Skeletal muscle satellite cell (primary cell): ENCODE measurements at regions not wholly inside any gene's neighbourhood (a gene's known extent, or its start where the extent isn't known, plus 50 kb on each side); places are given as distances from the start of the nearest gene placed in this dataset.

Experiments
- H3K27me3 ChIP-seq: 2 replicates; pipeline ENCODE4 v1.7.0; 2013; ENCODE audit warnings: low read length; ENCODE audit not compliant: control insufficient read depth, insufficient read depth
- H3K36me3 ChIP-seq: 2 replicates; pipeline ENCODE4 v1.7.0; 2013; ENCODE audit warnings: mild to moderate bottlenecking, control low read depth, low read length; ENCODE audit not compliant: insufficient read depth
- H3K4me1 ChIP-seq: 2 replicates; pipeline ENCODE4 v1.7.0; 2013; ENCODE audit warnings: low read length; ENCODE audit not compliant: control insufficient read depth, insufficient read depth
- H3K4me2 ChIP-seq: 2 replicates; pipeline ENCODE4 v1.7.0; 2013; ENCODE audit warnings: mild to moderate bottlenecking, low read length
- H3K4me3 ChIP-seq: 2 replicates; pipeline ENCODE4 v1.7.0; 2013; ENCODE audit warnings: low read length
- H3K9ac ChIP-seq: 2 replicates; pipeline ENCODE4 v1.7.0; 2013; ENCODE audit warnings: mild to moderate bottlenecking, low read depth, low read length, moderate library complexity
- H3K9me3 ChIP-seq: replicated peaks from 2 replicates; pipeline ENCODE4 v1.7.0; 2013; ENCODE audit warnings: mild to moderate bottlenecking, control low read depth, low read length

- Histone ChIP-seq H3K27me3 (no peaks in the 10 kb centered on the region), H3K9ac (no peak overlapping the region)
Measured at GRCh38 chr13:107332188-107332587, 764.3 kb upstream of the ARGLU1 start.

DNA sequence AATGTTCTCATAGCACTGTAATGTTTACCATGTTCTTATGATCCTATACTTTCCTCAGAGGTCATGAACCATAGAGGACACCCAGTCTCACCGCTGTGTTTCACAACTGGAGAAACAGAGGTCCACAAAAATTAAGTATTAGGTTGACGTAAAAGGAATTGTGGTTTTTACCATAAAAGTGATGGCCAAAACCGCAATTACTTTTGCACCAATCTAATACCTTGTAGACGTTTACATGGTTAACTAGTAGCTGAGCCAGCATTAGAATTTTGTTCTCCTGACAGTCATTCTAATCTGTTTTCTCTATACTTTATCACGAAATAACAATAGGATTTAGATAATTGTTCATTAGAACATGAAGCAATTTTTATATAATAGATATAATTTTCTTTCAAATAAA is 763.4 kb upstream of the ARGLU1 start:
- H3K9me3 ChIP-seq: peaks cover 4% of the 10 kb centered on the region
- H3K9ac ChIP-seq: no peak overlapping the region
- no peak overlapping the region for H3K4me3 ChIP-seq
- H3K27me3 ChIP-seq: no peaks in the 10 kb centered on the region
- no peaks in the 10 kb centered on the region for H3K36me3 ChIP-seq
- no peak overlapping the region for H3K4me2 ChIP-seq
- no peaks in the 10 kb centered on the region for H3K4me1 ChIP-seq

More at GRCh38 chr13:107332188-107332587, 764.3 kb upstream of the ARGLU1 start:
- Histone ChIP-seq H3K36me3 (no peaks in the 10 kb centered on the region), H3K4me2 (no peak overlapping the region), H3K4me1 (no peaks in the 10 kb centered on the region), H3K4me3 (no peak overlapping the region), H3K9me3 (peaks cover 4% of the 10 kb centered on the region)

- peaks cover 4% of the 10 kb centered on the region for H3K9me3 ChIP-seq
- H3K4me2 ChIP-seq: no peak overlapping the region
- no peak overlapping the region for H3K4me3 ChIP-seq
- no peaks in the 10 kb centered on the region for H3K27me3 ChIP-seq
- no peaks in the 10 kb centered on the region for H3K36me3 ChIP-seq
- no peak overlapping the region for H3K9ac ChIP-seq
- no peaks in the 10 kb centered on the region for H3K4me1 ChIP-seq
Measured at GRCh38 chr13:107330484-107330883, 762.5 kb upstream of the ARGLU1 start.

DNA sequence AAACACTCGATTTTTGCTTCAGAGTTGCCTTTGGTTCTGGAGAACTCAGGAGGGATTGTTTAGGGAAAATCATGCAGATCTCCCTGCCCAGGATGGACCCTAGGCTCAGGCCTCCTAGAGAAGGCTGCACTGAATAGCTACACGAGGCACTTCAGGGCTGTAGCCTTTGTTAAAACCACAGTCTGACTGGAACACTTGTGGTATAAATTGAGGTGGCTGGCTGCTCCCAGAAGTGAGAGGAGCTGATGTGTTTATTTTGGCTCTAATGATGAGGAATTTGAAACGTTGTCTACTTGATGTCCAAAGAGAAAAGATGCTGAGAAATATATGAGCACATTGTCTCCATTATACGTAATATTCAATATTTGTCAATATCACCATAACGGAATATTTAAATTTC is 762.1 kb upstream of the ARGLU1 start:
- no peak overlapping the region for H3K4me3 ChIP-seq
- no peaks in the 10 kb centered on the region for H3K36me3 ChIP-seq
- H3K27me3 ChIP-seq: no peaks in the 10 kb centered on the region
- H3K4me2 ChIP-seq: no peak overlapping the region
- H3K9me3 ChIP-seq: peaks cover 4% of the 10 kb centered on the region
- no peaks in the 10 kb centered on the region for H3K4me1 ChIP-seq
- no peak overlapping the region for H3K9ac ChIP-seq

DNA sequence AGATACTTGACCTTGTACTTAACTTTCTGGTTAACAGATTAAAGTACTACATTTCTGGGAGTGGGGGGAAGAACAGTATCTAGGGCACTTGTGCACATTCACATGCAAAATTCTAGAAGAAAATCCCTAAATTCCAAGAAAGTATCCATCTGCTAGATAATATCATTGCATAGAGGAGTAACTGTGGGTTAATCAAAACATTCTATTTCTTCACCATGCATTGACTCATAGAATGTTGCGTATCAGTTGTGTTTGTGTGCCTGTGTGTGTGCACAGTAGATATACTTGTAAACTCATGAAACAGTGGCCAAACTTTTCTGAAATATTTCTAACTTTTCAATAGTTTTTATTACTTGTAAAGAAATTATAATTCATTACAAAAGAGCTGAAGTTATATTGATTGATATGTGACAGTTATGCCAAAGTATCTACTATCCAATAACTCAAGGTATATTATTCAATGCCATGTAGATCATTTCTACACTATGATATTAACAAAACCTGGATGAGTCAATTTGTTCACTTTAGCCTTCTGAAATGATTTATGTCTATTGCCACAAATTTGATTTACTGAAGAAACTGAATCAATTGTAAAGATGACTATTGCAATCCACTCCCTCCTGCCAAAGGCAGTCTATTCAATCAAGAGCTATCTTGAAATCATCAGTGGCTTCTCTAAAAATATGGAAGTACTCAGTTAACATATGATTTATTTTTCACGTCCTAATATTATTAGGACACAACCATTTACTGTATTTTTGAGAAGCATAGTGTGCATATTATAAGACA is 756.7 kb upstream of the ARGLU1 start:
- Histone ChIP-seq H3K4me1 (no peaks in the 10 kb centered on the region), H3K9me3 (peaks cover 14% of the 10 kb centered on the region), H3K4me3 (no peak overlapping the region), H3K36me3 (no peaks in the 10 kb centered on the region), H3K4me2 (no peak overlapping the region), H3K27me3 (no peaks in the 10 kb centered on the region), H3K9ac (no peak overlapping the region)

GRCh38 chr13:107322228-107322627 is 754.3 kb upstream of the ARGLU1 start:
- no peak overlapping the region for H3K9ac ChIP-seq
- H3K4me3 ChIP-seq: no peak overlapping the region
- H3K4me1 ChIP-seq: no peaks in the 10 kb centered on the region
- no peaks in the 10 kb centered on the region for H3K27me3 ChIP-seq
- H3K36me3 ChIP-seq: no peaks in the 10 kb centered on the region
- H3K9me3 ChIP-seq: peaks cover 9% of the 10 kb centered on the region
- no peak overlapping the region for H3K4me2 ChIP-seq

DNA sequence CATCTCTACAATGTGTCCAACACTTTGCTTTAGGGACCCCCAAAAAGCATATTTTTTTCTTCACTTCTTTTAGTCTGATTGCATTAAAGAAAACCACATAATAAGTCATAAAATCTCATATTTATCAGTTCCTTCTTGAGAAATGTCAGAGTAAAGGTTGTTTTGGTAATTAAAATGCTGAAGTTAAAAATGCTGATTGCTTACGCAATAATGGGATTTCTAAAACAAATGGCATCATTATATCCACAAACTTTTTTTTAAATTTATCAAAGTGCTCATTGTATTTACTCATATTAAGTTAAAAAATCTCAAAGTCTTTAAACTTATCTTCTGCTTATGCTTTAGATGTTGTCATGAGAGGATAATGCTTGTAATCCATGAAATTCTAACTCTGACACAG is 737.2 kb upstream of the ARGLU1 start:
- no peaks in the 10 kb centered on the region for H3K36me3 ChIP-seq
- no peak overlapping the region for H3K9ac ChIP-seq
- H3K4me2 ChIP-seq: no peak overlapping the region
- peaks cover 2% of the 10 kb centered on the region for H3K9me3 ChIP-seq
- no peaks in the 10 kb centered on the region for H3K27me3 ChIP-seq
- no peak overlapping the region for H3K4me3 ChIP-seq
- H3K4me1 ChIP-seq: no peaks in the 10 kb centered on the region

DNA sequence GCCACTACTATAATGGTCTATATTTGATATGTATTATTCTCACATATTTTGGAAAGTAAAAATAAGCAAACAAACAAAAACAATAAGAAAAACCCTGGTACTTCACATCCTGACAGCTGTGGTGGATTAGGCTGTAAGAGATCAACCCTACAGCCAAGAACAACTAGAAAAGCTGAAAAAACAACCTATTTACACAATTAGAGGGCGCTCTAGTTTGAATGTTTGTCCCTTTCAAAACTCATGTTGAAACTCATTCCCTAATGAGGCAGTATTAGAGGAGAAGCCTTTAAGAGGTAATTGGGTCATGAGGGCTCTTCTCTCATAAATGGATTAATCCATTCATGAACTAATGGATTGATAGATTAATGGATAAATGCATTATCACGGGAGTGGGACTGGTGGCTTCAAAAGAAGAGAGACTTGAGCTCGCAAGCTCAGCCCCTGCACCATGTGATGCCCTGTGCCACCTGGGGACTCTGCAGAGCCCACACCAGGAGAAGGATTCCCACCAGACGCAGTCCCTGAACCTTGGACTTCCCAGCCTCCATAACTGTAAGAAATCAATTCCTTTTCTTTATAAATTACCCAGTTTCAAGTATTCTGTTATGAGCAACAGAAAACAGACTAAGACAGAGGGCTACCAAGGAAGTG is 733.9 kb upstream of the ARGLU1 start:
- no peak overlapping the region for H3K9ac ChIP-seq
- H3K27me3 ChIP-seq: no peaks in the 10 kb centered on the region
- H3K4me1 ChIP-seq: no peaks in the 10 kb centered on the region
- no peaks in the 10 kb centered on the region for H3K36me3 ChIP-seq
- H3K4me2 ChIP-seq: no peak overlapping the region
- H3K4me3 ChIP-seq: no peak overlapping the region
- H3K9me3 ChIP-seq: peaks cover 2% of the 10 kb centered on the region

DNA sequence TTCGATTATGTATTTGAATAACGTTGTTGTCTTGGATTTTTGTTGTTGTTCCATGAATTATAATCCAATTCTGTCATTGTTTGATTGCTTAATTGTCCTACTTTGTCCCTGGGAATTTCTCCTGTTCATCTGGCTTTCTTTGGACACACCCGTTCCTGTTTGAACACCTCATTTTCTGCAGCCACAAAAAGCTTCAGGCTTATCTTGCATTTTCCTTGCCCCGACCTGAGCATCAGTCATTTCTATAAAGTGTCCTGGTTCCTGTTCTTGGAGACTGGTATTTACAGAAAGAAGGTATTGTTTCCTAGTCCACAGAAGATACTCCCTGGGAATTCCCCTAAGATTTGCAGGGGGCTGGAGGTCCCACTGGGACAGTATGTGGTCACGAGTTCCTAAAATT is 731.8 kb upstream of the ARGLU1 start:
- H3K4me3 ChIP-seq: no peak overlapping the region
- no peaks in the 10 kb centered on the region for H3K36me3 ChIP-seq
- no peaks in the 10 kb centered on the region for H3K27me3 ChIP-seq
- H3K4me2 ChIP-seq: no peak overlapping the region
- no peaks in the 10 kb centered on the region for H3K4me1 ChIP-seq
- no peak overlapping the region for H3K9ac ChIP-seq
- H3K9me3 ChIP-seq: peaks cover 2% of the 10 kb centered on the region

GRCh38 chr13:107296804-107297203 is 728.9 kb upstream of the ARGLU1 start:
- H3K9ac ChIP-seq: no peak overlapping the region
- H3K4me1 ChIP-seq: no peaks in the 10 kb centered on the region
- H3K4me3 ChIP-seq: no peak overlapping the region
- H3K36me3 ChIP-seq: no peaks in the 10 kb centered on the region
- no peaks in the 10 kb centered on the region for H3K27me3 ChIP-seq
- no peaks in the 10 kb centered on the region for H3K9me3 ChIP-seq
- H3K4me2 ChIP-seq: no peak overlapping the region

DNA sequence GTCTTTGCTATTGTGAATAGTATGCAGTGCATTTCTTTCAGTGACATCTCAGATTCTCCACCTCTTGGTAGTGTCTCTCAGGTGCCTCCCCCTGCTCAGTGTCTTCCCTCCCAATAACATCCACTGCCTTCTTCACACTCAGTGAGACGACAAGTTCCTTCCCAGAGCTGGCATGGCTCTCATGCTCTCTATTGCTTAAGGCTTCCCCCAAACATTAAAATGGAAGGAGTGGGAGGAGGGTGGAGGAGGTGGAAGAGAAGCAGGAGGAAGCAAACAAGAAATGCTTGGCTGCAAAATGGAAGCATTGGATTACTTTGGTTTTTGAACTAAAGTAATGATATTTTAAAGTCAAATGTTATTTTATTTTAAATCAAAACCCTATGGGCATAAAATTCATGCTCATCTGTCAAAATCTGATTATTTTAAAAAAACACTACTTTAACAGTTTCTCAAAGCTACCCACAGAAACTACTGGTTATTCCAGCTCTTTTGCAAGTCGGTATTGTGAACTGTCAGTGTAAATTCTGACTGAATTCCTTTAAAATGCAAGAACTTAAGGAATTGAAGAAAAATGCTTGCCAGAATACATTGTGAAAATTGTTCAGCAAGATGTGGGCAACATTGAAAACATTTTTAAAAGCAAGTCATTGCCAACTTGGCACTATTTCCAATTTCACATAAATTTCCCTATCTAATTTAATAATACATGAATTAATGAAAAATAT is 727.6 kb upstream of the ARGLU1 start:
- Histone ChIP-seq H3K9ac (no peak overlapping the region), H3K4me2 (no peak overlapping the region), H3K27me3 (no peaks in the 10 kb centered on the region), H3K4me3 (no peak overlapping the region), H3K4me1 (no peaks in the 10 kb centered on the region), H3K36me3 (no peaks in the 10 kb centered on the region), H3K9me3 (no peaks in the 10 kb centered on the region)
